Stimulated activated CD4-positive, alpha-beta T cell treated with anti-CD3 and anti-CD28 coated beads, TNF-alpha, amount 100 ng/mL, for 48 hours (primary cell): ENCODE measurements at regions not wholly inside any gene's neighbourhood (a gene's known extent, or its start where the extent isn't known, plus 50 kb on each side); places are given as distances from the start of the nearest gene placed in this dataset.

Experiments used
- DNase-seq, 3 donors: peaks; one replicate each; pipeline ENCODE4 v3.0.0-alpha.2; 2020; ENCODE audit warnings: low read depth in 3 of 3

DNA sequence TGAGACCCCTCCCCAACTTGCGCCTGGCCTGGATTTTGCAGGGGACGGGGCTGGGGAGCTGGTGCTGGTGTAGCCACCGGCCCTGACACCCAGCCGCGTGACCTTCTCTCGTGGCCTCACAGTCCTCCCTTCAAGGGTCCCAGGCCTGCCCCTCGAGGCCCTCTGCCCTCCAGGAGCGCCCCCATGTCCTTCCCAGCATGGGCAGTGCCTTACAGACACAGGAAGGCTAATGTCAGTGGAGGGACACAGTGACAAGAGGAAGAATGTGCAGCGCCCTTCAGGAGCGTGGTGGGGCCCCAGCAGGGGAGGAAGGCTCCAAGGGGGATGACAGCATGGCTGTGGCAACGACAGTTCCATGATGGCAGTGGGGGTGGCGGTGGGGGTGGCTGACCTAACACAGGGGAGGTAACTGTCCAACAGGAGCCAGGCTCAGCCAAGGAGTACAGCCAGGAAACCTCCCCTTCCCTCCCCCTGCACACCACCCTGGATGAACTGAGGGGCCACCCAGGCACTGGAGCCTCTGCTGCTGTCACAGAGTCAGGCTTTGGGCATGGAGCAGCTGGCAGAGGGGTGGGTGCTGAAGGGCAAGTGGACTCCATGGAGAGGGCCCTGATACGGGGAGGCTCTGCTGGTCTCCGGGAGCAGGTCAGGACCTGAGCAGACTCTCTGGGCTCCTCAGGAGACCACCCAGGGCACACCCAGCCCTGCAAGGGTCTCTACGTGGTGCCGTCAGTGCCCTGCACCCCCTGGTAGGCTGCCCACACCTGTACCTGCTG is 76.0 kb upstream of the RET start:
- no peak for DNase-seq

DNA sequence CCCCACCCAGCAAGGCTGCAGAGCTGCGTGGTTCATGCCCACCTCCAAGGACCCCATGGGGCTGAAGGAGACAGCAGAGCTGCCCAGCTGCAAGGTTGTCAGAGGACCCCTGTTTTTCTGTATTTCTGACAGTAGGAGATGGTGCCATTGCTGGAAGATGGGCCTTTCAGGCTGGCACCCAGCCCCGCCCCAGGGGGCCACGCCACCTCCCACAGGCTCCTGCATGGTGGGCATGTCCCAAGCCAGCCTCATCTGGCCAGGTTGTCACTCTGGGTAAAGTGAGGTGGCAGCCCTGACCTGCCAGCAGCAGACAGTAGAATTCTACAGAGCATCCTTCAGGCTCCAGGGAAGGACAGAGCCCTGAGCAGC is 75.5 kb upstream of the RET start:
- DNase-seq: no peak

DNA sequence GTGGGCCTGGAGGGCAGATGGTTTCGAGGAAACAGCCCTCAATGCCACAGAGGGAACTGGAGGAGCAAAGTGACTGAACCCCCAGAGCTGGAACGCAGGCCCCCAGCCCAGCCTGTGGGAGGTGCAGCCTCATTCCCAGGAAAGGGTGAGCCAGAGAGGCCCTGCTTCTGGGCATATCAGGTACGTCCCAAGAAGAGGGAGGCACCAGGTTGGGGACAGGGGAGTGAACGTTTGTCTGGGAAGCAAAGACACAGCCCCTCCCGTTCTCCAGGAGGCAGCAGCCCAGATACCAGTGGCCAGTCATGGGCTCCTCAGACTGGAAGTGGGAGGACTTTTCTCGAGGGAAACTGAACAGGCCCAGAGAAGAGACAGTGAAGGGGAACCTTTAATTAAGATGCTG is 74.3 kb upstream of the RET start:
- DNase-seq: no peak

GRCh38 chr10:43006490-43006889 is 70.4 kb upstream of the RET start:
- DNase-seq: no peak

GRCh38 chr10:43012578-43012977 is 64.3 kb upstream of the RET start:
- no peak for DNase-seq

GRCh38 chr10:43013065-43013464 is 63.8 kb upstream of the RET start:
- no peak for DNase-seq

DNA sequence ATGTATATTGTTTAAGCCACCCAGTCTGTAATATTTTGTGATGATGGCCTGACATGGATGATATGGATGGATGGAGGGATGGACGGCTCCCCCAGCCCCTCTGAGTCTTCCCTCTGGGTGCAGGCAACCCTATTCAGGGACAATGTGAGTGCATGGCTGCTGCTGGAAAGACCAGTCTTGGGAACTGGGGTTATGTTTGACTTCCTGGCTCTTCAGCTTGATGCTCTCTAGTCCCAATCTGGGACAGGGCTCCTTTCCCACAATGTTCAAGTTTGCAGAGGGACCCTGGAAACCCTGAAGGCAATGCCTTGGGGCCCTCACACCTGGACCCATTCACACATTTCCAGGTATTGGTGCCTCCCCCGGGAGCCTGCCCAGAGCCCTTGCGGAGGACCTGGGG is 52.3 kb upstream of the RET start:
- no peak for DNase-seq

DNA sequence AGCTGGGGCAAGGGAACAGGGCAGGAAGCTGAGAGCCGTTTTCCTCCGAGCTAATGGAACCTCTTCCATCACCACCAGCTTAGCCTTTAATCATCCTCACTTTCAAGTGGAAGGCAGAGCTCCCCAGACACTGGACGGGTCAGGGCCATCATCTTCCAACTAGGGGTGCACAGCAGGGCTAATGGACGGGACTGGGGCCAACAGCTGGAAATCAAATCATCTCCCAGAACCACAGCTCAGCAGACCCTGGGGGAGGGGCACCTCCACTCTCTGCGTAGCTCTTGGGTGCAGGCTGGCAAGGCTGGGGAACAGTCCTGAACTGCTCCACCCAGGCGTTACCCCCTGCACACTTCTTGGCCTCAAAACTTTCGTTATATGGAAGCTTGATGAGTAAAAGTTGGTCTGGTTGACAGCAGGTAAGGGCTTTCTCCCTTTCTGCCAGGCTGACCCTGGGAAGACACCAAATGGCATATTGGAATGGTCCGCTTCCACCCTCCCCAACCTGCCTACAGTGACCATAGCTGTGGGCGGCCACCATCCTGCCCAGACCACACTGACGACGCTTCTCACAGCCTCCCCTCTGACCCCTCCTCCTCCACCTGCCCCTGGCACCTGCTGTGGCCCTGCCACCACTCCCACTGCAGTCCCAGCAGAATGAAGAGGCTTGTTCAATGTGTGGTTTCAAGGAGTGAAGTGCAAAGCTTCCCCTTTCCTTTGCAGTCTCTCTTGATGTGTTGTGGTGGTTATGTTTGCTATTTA is 51.7 kb upstream of the RET start:
- no peak for DNase-seq

DNA sequence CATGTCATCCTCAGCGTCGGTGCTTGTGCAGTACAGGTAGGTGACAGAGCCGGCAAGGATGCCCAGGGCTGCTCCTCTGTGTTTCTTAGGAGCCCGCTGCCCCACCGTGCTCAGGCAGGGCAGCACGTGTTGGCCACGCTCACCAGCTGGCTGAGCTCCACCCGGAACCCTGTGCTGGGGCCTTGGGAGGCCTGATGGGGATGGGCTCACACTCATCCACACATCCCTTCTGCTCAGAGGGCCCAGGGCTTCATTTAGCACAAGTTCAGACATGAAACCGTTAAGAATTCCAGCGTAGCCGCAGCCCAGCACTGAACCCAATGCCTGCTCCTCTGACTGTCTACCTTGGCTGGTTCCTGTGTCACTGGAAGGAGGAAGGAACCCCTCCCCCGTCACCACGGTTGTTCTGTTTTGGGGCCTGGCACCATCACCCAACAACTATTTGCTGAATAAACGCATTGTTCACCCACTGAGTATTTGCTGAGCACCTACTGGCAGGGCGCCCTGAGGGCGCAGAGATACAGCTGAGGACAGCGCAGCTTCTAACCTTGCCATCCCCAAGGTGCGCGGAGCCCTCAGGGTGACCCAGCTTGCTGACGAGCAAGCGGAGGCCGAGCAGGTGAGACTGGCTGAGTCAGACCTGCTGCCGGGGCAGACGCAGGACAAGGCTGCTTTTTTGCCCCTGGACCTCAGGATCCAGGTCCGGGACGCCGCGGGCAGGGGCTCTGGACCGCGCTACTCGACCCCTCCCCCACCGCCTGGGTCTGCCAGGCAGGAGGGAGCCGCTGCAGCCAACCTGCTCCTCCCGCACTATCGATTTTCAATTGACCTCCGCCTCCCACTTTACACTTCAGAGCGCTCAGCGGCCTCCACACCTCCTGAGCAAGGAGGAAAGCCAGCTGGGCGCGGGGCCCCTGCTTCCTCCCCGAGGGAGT is 50.6 kb upstream of the RET start:
- DNase-seq: no peak
